Liver (tissue), 8 donors: ENCODE measurements at regions not wholly inside any gene's neighbourhood (a gene's known extent, or its start where the extent isn't known, plus 50 kb on each side); places are given as distances from the start of the nearest gene placed in this dataset.
A peak's percentile ranks its signal among the peaks of the same experiment; 100 is the strongest.

Experiments used
- DNase-seq: peaks from one replicate; pipeline ENCODE4 v3.0.0-alpha.2; 2017; ENCODE audit warnings: low spot score
- H3K27ac ChIP-seq, 2 donors: one replicate each; pipeline ENCODE4 v1.7.0; 2013; ENCODE audit warnings: inconsistent platforms in 2 of 2, low read length in 2 of 2, control low read depth in 1 of 2, low read depth in 1 of 2, mild to moderate bottlenecking in 1 of 2
- H3K27me3 ChIP-seq, 4 donors: one replicate each; pipeline versions ENCODE4 v1.6.1 to v1.7.0; 2013; ENCODE audit warnings: low read length in 3 of 4, inconsistent platforms in 1 of 4, mild to moderate bottlenecking in 1 of 4, moderate library complexity in 1 of 4; ENCODE audit not compliant: control insufficient read depth in 4 of 4, insufficient read depth in 4 of 4
- H3K36me3 ChIP-seq, 4 donors: one replicate each; pipeline versions ENCODE4 v1.6.1 to v1.7.0; 2013; ENCODE audit warnings: low read length in 3 of 4, mild to moderate bottlenecking in 3 of 4, low read depth in 1 of 4, moderate library complexity in 1 of 4; ENCODE audit not compliant: control insufficient read depth in 4 of 4, insufficient read depth in 3 of 4
- H3K4me1 ChIP-seq, 4 donors: one replicate each; pipeline versions ENCODE4 v1.6.1 to v1.7.0; 2013; ENCODE audit warnings: low read length in 3 of 4, mild to moderate bottlenecking in 3 of 4, moderate library complexity in 1 of 4; ENCODE audit not compliant: control insufficient read depth in 4 of 4, insufficient read depth in 4 of 4
- H3K4me3 ChIP-seq, 3 donors: one replicate each; pipeline versions ENCODE4 v1.6.1 to v1.7.0; 2013; ENCODE audit warnings: low read length in 3 of 3, control low read depth in 1 of 3, low read depth in 1 of 3, mild to moderate bottlenecking in 1 of 3
- H3K9ac ChIP-seq, 2 donors: one replicate each; pipeline ENCODE4 v1.7.0; 2013; ENCODE audit warnings: low read length in 2 of 2, mild to moderate bottlenecking in 2 of 2, moderate library complexity in 2 of 2, control low read depth in 1 of 2, low read depth in 1 of 2
- H3K9me3 ChIP-seq, 4 donors: one replicate each; pipeline versions ENCODE4 v1.6.1 to v1.7.0; 2013; ENCODE audit warnings: low read length in 3 of 4; ENCODE audit not compliant: control insufficient read depth in 4 of 4
- ATF3 ChIP-seq: IDR thresholded peaks from 2 replicates; pipeline ENCODE4 v1.6.1; 2016; ENCODE audit warnings: antibody characterized with exemption
- CTCF ChIP-seq: fragments of 150-350 bp; IDR thresholded peaks from 2 replicates; pipeline ENCODE4 v1.5.1; 2017; ENCODE audit warnings: improper control_type of control experiment, low read depth, low read length; ENCODE audit not compliant: missing input control
- EGR1 ChIP-seq, 2 donors: IDR thresholded peaks; 2 replicates each; pipeline ENCODE4 v1.6.1; 2016 to 2018; ENCODE audit warnings: antibody characterized with exemption in 2 of 2, low read depth in 2 of 2
- FOXA1 ChIP-seq: IDR thresholded peaks from 2 replicates; pipeline ENCODE4 v1.6.1; 2016; ENCODE audit warnings: antibody characterized with exemption
- FOXA2 ChIP-seq: IDR thresholded peaks from 2 replicates; pipeline ENCODE4 v1.6.1; 2016; ENCODE audit warnings: antibody characterized with exemption
- GABPA ChIP-seq, 2 donors: IDR thresholded peaks in 1 of 2; conservative IDR thresholded peaks in 1 of 2; 2 replicates each; pipeline ENCODE4 v1.6.1; 2016; ENCODE audit warnings: antibody characterized with exemption in 2 of 2, mild to moderate bottlenecking in 1 of 2, moderate library complexity in 1 of 2
- HNF4A ChIP-seq, 2 donors: conservative IDR thresholded peaks; 2 replicates each; pipeline ENCODE4 v1.6.1; 2016; ENCODE audit warnings: antibody characterized with exemption in 2 of 2, mild to moderate bottlenecking in 2 of 2
- HNF4G ChIP-seq: IDR thresholded peaks from 2 replicates; pipeline ENCODE4 v1.6.1; 2016; ENCODE audit warnings: antibody characterized with exemption
- JUND ChIP-seq, 2 donors: IDR thresholded peaks; 2 replicates each; pipeline ENCODE4 v1.6.1; 2016; ENCODE audit warnings: antibody characterized with exemption in 2 of 2
- MAX ChIP-seq: IDR thresholded peaks from 2 replicates; pipeline ENCODE4 v1.6.1; 2016; ENCODE audit warnings: antibody characterized with exemption
- NR2F2 ChIP-seq: IDR thresholded peaks from 2 replicates; pipeline ENCODE4 v1.6.1; 2016; ENCODE audit warnings: antibody characterized with exemption
- RAD21 ChIP-seq, 2 donors: IDR thresholded peaks; 2 replicates each; pipeline ENCODE4 v1.6.1; 2016; ENCODE audit warnings: antibody characterized with exemption in 2 of 2, mild to moderate bottlenecking in 2 of 2
- RXRA ChIP-seq, 2 donors: IDR thresholded peaks; 2 replicates each; pipeline ENCODE4 v1.6.1; 2017 to 2018; ENCODE audit warnings: antibody characterized with exemption in 2 of 2, mild to moderate bottlenecking in 1 of 2
- SP1 ChIP-seq: IDR thresholded peaks from 2 replicates; pipeline ENCODE4 v1.6.1; 2018; ENCODE audit warnings: antibody characterized with exemption, mild to moderate bottlenecking
- TAF1 ChIP-seq: conservative IDR thresholded peaks from 2 replicates; pipeline ENCODE4 v1.6.1; 2016; ENCODE audit warnings: antibody characterized with exemption, mild to moderate bottlenecking
- YY1 ChIP-seq: IDR thresholded peaks from 2 replicates; pipeline ENCODE4 v1.6.1; 2016; ENCODE audit warnings: antibody characterized with exemption, mild to moderate bottlenecking
- ZBTB33 ChIP-seq: IDR thresholded peaks from 2 replicates; pipeline ENCODE4 v1.6.1; 2016; ENCODE audit warnings: antibody characterized with exemption
- WGBS: extraction: QIAGEN DNeasy Blood & Tissue Kit; methylation state at CpG from one replicate; pipeline ENCODE4 v1.1.7; 2013; 5-methylcytosine and 5-hydroxymethylcytosine counted together
- donor health status: healthy.
- donor health status: healthy.
- donor health status: healthy.
- donor health status: healthy.
- donor health status: healthy.

- peak overlapping the region in 1 of 2 donors; percentile 12 for H3K27ac ChIP-seq
- no peaks in the 10 kb centered on the region for H3K27me3 ChIP-seq
- no peaks in the 10 kb centered on the region for H3K36me3 ChIP-seq
- no peak overlapping the region for H3K9ac ChIP-seq
- 68% methylated on average over 8 of the region's 8 CpGs for WGBS
- H3K4me3 ChIP-seq = no peak overlapping the region
- no peaks in the 10 kb centered on the region for H3K9me3 ChIP-seq
- TF ChIP-seq RAD21 (IDR thresholded peaks at IDR 0.05) = no peak
- TF ChIP-seq MAX = no peak
- TF ChIP-seq YY1 = no peak
- no peak for TF ChIP-seq EGR1 (IDR thresholded peaks at IDR 0.05; ENCODE audit: low read depth in 2 of 2)
- no peak for TF ChIP-seq FOXA1
- TF ChIP-seq TAF1 = no peak
- no peak for TF ChIP-seq HNF4A (conservative IDR thresholded peaks at IDR 0.05)
- TF ChIP-seq SP1 = no peak
- TF ChIP-seq CTCF = no peak
- TF ChIP-seq ATF3 = no peak
- TF ChIP-seq RXRA (IDR thresholded peaks at IDR 0.05) = no peak
- TF ChIP-seq HNF4G = no peak
- TF ChIP-seq GABPA (IDR thresholded peaks at IDR 0.05 in 1 of 2, conservative IDR thresholded peaks at IDR 0.05 in 1 of 2) = no peak
- TF ChIP-seq NR2F2 = no peak
- no peaks in the 10 kb centered on the region for H3K4me1 ChIP-seq
- DNase-seq = no peak
These were observed 190.4 kb downstream of the DRD1 start for GRCh38 chr5:175253597-175253996.

GRCh38 chr5:175252234-175252805 lies 191.7 kb downstream of the DRD1 start:
- H3K4me3 ChIP-seq = no peak overlapping the region
- H3K9ac ChIP-seq = no peak overlapping the region
- no peaks in the 10 kb centered on the region for H3K36me3 ChIP-seq
- no peaks in the 10 kb centered on the region for H3K9me3 ChIP-seq
- no peaks in the 10 kb centered on the region for H3K4me1 ChIP-seq
- H3K27ac ChIP-seq = no peak overlapping the region
- H3K27me3 ChIP-seq = no peaks in the 10 kb centered on the region
- 88% methylated on average over 4 of the region's 4 CpGs for WGBS
- no peak for DNase-seq
- TF ChIP-seq GABPA (IDR thresholded peaks at IDR 0.05 in 1 of 2, conservative IDR thresholded peaks at IDR 0.05 in 1 of 2) (no peak), TAF1 (no peak), CTCF (no peak)

GRCh38 chr5:175250426-175250825 lies 193.6 kb downstream of the DRD1 start:
- H3K9ac ChIP-seq = no peak overlapping the region
- H3K36me3 ChIP-seq = no peaks in the 10 kb centered on the region
- TF ChIP-seq FOXA1 (no peak), JUND (IDR thresholded peaks at IDR 0.05) (no peak), YY1 (no peak), RAD21 (IDR thresholded peaks at IDR 0.05) (no peak), RXRA (IDR thresholded peaks at IDR 0.05) (no peak), FOXA2 (no peak), TAF1 (no peak), ZBTB33 (no peak), HNF4A (conservative IDR thresholded peaks at IDR 0.05) (no peak), HNF4G (no peak), MAX (no peak), EGR1 (IDR thresholded peaks at IDR 0.05; ENCODE audit: low read depth in 2 of 2) (no peak), GABPA (IDR thresholded peaks at IDR 0.05 in 1 of 2, conservative IDR thresholded peaks at IDR 0.05 in 1 of 2) (no peak)
- DNase-seq = no peak
- H3K9me3 ChIP-seq = no peaks in the 10 kb centered on the region
- H3K4me1 ChIP-seq = no peaks in the 10 kb centered on the region
- no peak overlapping the region for H3K4me3 ChIP-seq
- H3K27ac ChIP-seq = no peak overlapping the region
- H3K27me3 ChIP-seq = no peaks in the 10 kb centered on the region
- WGBS = 62% methylated on average over 4 of the region's 4 CpGs
